K562 (cell line): ENCODE measurements at regions not wholly inside any gene's neighbourhood (a gene's known extent, or its start where the extent isn't known, plus 50 kb on each side); places are given as distances from the start of the nearest gene placed in this dataset.
A peak's percentile ranks its signal among the peaks of the same experiment; 100 is the strongest.

Experiments
- ATAC-seq: fragments of 200-7000 bp; cut with Tn5 transposase; 3 replicates; pipeline ENCODE4 v1.9.1; 2020; ENCODE audit warnings: moderate library complexity
- BruUV-seq: library from RNA; stranded (reverse); fragments of 400-500 nt; replicated peaks from 2 replicates; lab custom pipeline; 2021; lab: Mats Ljungman, UMichigan
- CTCF ChIA-PET: fragments of 300-600 bp; formaldehyde crosslinking; extraction: SDS; loops from one replicate; lab custom pipeline; 2021; ENCODE audit warnings: low intra/inter-chr PET ratio; lab: Yijun Ruan, JAX
- POLR2A ChIA-PET: fragments of 300-600, 350-650 bp; sonication (Branson Sonifier 250); formaldehyde crosslinking; extraction: SDS; loops from one replicate; lab custom pipeline; 2021; ENCODE audit warnings: antibody characterized with exemption, inconsistent platforms; lab: Yijun Ruan, JAX
- DNase-seq, 4 experiments: peaks; one replicate each; pipeline versions ENCODE4 v3.0.0 to v3.0.0-alpha.2; 2011 to 2018; ENCODE audit warnings: low spot score in 3 of 4, mixed read lengths in 3 of 4; ENCODE audit errors: extremely low read depth in 1 of 4
- FAIRE-seq: peaks from 2 replicates; lab custom pipeline; 2011; peaks lifted over from hg19 to GRCh38; lab: Jason Lieb, UNC
- H2AFZ ChIP-seq: 2 replicates; pipeline ENCODE4 v1.6.0; 2011; ENCODE audit warnings: low read depth, low read length, control low read depth, inconsistent platforms
- H3K27ac ChIP-seq: fragments of 200-600 bp; 3 replicates; pipeline ENCODE4 v1.8.0; 2011; ENCODE audit warnings: low read depth, mild to moderate bottlenecking, control low read depth, inconsistent platforms, low read length, moderate library complexity, mixed read lengths; ENCODE audit errors: extremely low read depth
- H3K27me3 ChIP-seq, 2 experiments: fragments of 300-600 bp in 1 of 2; 2 replicates in 1 of 2; 3 replicates in 1 of 2; pipeline versions ENCODE4 v1.6.0 to v1.8.0; 2011; ENCODE audit warnings: inconsistent platforms in 2 of 2, low read length in 2 of 2, mild to moderate bottlenecking in 1 of 2, mixed read lengths in 1 of 2, moderate library complexity in 1 of 2; ENCODE audit not compliant: control insufficient read depth in 2 of 2, insufficient read depth in 2 of 2
- H3K36me3 ChIP-seq: fragments of 300-600 bp; 3 replicates; pipeline ENCODE4 v1.8.0; 2011; ENCODE audit warnings: mild to moderate bottlenecking, low read length, inconsistent platforms; ENCODE audit not compliant: control insufficient read depth, insufficient read depth
- H3K4me1 ChIP-seq, 2 experiments: fragments of 200-600 bp in 1 of 2; replicated peaks in 1 of 2; 2 replicates in 1 of 2; 3 replicates in 1 of 2; pipeline versions ENCODE4 v1.5.1 to v1.8.0; 2011; ENCODE audit warnings: inconsistent platforms in 2 of 2, low read length in 2 of 2, mild to moderate bottlenecking in 1 of 2, mixed read lengths in 1 of 2, moderate library complexity in 1 of 2; ENCODE audit not compliant: control insufficient read depth in 2 of 2, insufficient read depth in 2 of 2
- H3K4me2 ChIP-seq: 2 replicates; pipeline ENCODE4 v1.6.1; 2011; ENCODE audit warnings: low read length, control low read depth, inconsistent platforms, mixed read lengths; ENCODE audit not compliant: insufficient read depth
- H3K4me3 ChIP-seq: fragments of 200-600 bp; sonication (generic), shearing (Covaris generic); 2 replicates; pipeline ENCODE4 v1.5.1; 2016; ENCODE audit warnings: control low read depth, inconsistent platforms
- H3K79me2 ChIP-seq: fragments of 200-600 bp; 3 replicates; pipeline ENCODE4 v1.8.0; 2011; ENCODE audit warnings: low read length, inconsistent platforms; ENCODE audit not compliant: control insufficient read depth, insufficient read depth
- H3K9ac ChIP-seq, 2 experiments: 2 replicates each; pipeline versions ENCODE4 v1.6.0 to v1.6.1; 2011; ENCODE audit warnings: low read depth in 2 of 2, low read length in 2 of 2, control low read depth in 1 of 2, inconsistent platforms in 1 of 2, mild to moderate bottlenecking in 1 of 2, mixed read lengths in 1 of 2; ENCODE audit not compliant: insufficient read depth in 1 of 2
- H3K9me1 ChIP-seq: one replicate; pipeline ENCODE4 v1.6.0; 2011; ENCODE audit warnings: inconsistent platforms, mild to moderate bottlenecking, low read length, moderate library complexity; ENCODE audit not compliant: control insufficient read depth, insufficient read depth
- H3K9me3 ChIP-seq: replicated peaks from 2 replicates; pipeline ENCODE4 v1.5.1; 2011; ENCODE audit warnings: low read depth, low read length, inconsistent platforms; ENCODE audit not compliant: control insufficient read depth, insufficient read depth
- H4K20me1 ChIP-seq: replicated peaks from 2 replicates; pipeline ENCODE4 v1.6.1; 2011; ENCODE audit warnings: low read length, inconsistent platforms, mixed read lengths; ENCODE audit not compliant: control insufficient read depth, insufficient read depth
- ARID3A ChIP-seq: IDR thresholded peaks from 2 replicates; pipeline ENCODE4 v1.6.1; 2012; ENCODE audit warnings: low read depth, low read length, improper control_type of control experiment, borderline replicate concordance
- ARID3B ChIP-seq: fragments of 250-450 bp; sonication (Bioruptor Pico); IDR thresholded peaks from 2 replicates; pipeline ENCODE4 v1.4.0; 2020; ENCODE audit warnings: borderline replicate concordance
- CCAR2 ChIP-seq: fragments of 200-400 bp; formaldehyde crosslinking; IDR thresholded peaks from 2 replicates; pipeline ENCODE4 v1.6.1; 2017; ENCODE audit warnings: mild to moderate bottlenecking, low read depth, low read length
- JUNB ChIP-seq: fragments of 450-650 bp; formaldehyde crosslinking; conservative IDR thresholded peaks from 2 replicates; pipeline ENCODE4 v1.4.0; 2020; ENCODE audit warnings: mild to moderate bottlenecking
- JUND ChIP-seq, 2 experiments: IDR thresholded peaks; 2 replicates in 1 of 2; 3 replicates in 1 of 2; pipeline ENCODE4 v1.6.1; 2011; ENCODE audit warnings: borderline replicate concordance in 2 of 2, low read depth in 2 of 2, low read length in 2 of 2, improper control_type of control experiment in 1 of 2, missing biosample characterization in 1 of 2, missing genetic modification characterization in 1 of 2, missing genetic modification reagents in 1 of 2
- TOE1 ChIP-seq, 2 experiments: fragments of 450-650 bp in 1 of 2; sonication (generic) in 1 of 2; formaldehyde crosslinking in 1 of 2; IDR thresholded peaks; 2 replicates each; pipeline versions ENCODE4 v1.7.1 to v1.8.0; 2016 to 2022; ENCODE audit warnings: borderline replicate concordance in 2 of 2, mild to moderate bottlenecking in 2 of 2, antibody characterized with exemption in 1 of 2, inconsistent platforms in 1 of 2, low read depth in 1 of 2, missing genetic modification reagents in 1 of 2, moderate library complexity in 1 of 2
- VEZF1 ChIP-seq: fragments of 200-800 bp; sonication (Bioruptor generic); IDR thresholded peaks from 2 replicates; pipeline ENCODE4 v1.6.1; 2017; ENCODE audit warnings: missing genetic modification characterization, missing compliant biosample characterization
- ZNF41 ChIP-seq: fragments of 250-450 bp; sonication (Bioruptor Pico); conservative IDR thresholded peaks from 2 replicates; pipeline ENCODE4 v1.4.0; 2020; ENCODE audit warnings: mild to moderate bottlenecking
- WGBS: fragments of 100-300 bp; shearing (Covaris generic); methylation state at CpG from one replicate; pipeline ENCODE4 v1.1.6; 2016; ENCODE audit warnings: low coverage, mixed read lengths; ENCODE audit not compliant: insufficient coverage; ENCODE audit errors: missing lambda C conversion rate; 5-methylcytosine and 5-hydroxymethylcytosine counted together
- in situ Hi-C: fragments of 300-500 bp; cut with MboI; formaldehyde crosslinking; loops from 4 replicates; pipeline ENCODE4 v1.15.0; 2018; ENCODE audit warnings: inconsistent platforms, mixed read lengths
- intact Hi-C: fragments of 100-400 bp; cut with micrococcal nuclease; formaldehyde crosslinking; loops from 2 replicates; pipeline ENCODE4 v1.14.2; 2022
- TF ChIP-seq, protein P1 (sequence below): fragments of 450-650 bp; IDR thresholded peaks from 2 replicates; pipeline ENCODE4 v1.6.1; 2016
- TF ChIP-seq, protein P2 (sequence below), 2 experiments: fragments of 450-650 bp in 1 of 2; sonication (generic) in 1 of 2; formaldehyde crosslinking; conservative IDR thresholded peaks; 2 replicates each; pipeline versions ENCODE4 v1.4.0 to v1.8.1; 2020 to 2022; ENCODE audit warnings: mild to moderate bottlenecking in 1 of 2, missing genetic modification reagents in 1 of 2

DNA sequence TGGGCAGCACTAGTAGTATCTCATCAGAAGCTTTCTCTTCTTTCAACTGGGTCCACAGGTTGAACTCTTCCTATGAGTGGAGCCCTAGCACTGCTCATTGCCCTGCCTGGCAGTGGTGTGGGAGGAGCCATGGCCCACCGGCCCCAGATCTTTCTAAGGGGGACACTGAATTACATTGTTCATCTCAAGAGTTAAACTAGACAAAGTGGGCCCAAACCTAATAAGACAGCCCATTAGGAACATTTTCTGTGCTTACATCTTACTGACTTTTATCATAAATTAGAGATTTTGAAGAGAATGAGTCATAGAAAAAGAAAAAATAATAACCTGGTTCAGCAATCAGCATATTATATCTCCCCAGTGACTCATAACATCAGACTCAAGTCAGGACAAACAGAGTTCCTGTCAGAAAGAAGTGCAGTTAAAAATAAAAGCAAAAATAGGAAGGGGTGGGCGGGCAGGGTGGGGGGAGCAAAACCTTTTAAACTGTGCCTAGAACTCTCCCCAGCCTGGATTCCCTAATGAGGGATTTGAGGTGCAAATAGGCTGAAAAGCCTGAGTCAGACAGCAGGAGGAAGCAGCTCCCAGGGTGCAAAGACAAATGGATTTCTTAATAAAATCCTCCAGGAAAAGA lies 161.6 kb upstream of the TRIB2 start:
- no TSS peak for BruUV-seq
- Histone ChIP-seq H2AFZ (no peak overlapping the region), H3K9ac (no peak overlapping the region), H4K20me1 (no peaks in the 10 kb centered on the region), H3K4me3 (no peak overlapping the region), H3K36me3 (no peaks in the 10 kb centered on the region), H3K27ac (no peak overlapping the region), H3K4me2 (no peak overlapping the region), H3K4me1 (peaks cover 0 to 21% of the 10 kb centered on the region in 2 experiments; a peak in 4 of 5 replicates), H3K9me1 (no peaks in the 10 kb centered on the region), H3K9me3 (no peaks in the 10 kb centered on the region), H3K27me3 (no peaks in the 10 kb centered on the region), H3K79me2 (no peaks in the 10 kb centered on the region)
- POLR2A ChIA-PET = interaction anchor here (0.8 to 1.6 kb wide), 3 partner anchors 13 to 111 kb away, joined by 3 read pairs; no protein-coding TSS in a partner anchor
- no peak for FAIRE-seq
- CTCF ChIA-PET = no interaction called here
- DNase-seq = peak; percentile 22 to 26 (median 23)
- peak; percentile 45; the same call in 2 of the 3 replicates for ATAC-seq
- 44% methylated on average over 2 of the region's 2 CpGs for WGBS
- intact Hi-C loops = loop anchor here (5.0 kb wide), 1 partner anchor 162 kb away; the partner anchor contains the start of gene TRIB2
- in situ Hi-C loops = no loop called here
- no peak for TF ChIP-seq CCAR2
- TF ChIP-seq, protein P1, sequence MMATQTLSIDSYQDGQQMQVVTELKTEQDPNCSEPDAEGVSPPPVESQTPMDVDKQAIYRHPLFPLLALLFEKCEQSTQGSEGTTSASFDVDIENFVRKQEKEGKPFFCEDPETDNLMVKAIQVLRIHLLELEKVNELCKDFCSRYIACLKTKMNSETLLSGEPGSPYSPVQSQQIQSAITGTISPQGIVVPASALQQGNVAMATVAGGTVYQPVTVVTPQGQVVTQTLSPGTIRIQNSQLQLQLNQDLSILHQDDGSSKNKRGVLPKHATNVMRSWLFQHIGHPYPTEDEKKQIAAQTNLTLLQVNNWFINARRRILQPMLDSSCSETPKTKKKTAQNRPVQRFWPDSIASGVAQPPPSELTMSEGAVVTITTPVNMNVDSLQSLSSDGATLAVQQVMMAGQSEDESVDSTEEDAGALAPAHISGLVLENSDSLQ = no peak
- TF ChIP-seq ARID3B (CRISPR knock-in tag) = no peak
- no peak for TF ChIP-seq ARID3A
- no peak for TF ChIP-seq TOE1 (IDR thresholded peaks at IDR 0.05; ENCODE audit: borderline replicate concordance)
- TF ChIP-seq TOE1 (CRISPR knock-in tag; IDR thresholded peaks at IDR 0.05; ENCODE audit: borderline replicate concordance, low read depth) = no peak
- TF ChIP-seq JUND (IDR thresholded peaks at IDR 0.05; ENCODE audit: borderline replicate concordance, low read depth, low read length) = peak; percentile 77
- TF ChIP-seq JUND (tag; IDR thresholded peaks at IDR 0.05; ENCODE audit: borderline replicate concordance, low read depth, low read length) = peak; percentile 72
- TF ChIP-seq JUNB (CRISPR knock-in tag) = peak; percentile 56; the same call in 1 of the 2 replicates
- TF ChIP-seq, protein P2, sequence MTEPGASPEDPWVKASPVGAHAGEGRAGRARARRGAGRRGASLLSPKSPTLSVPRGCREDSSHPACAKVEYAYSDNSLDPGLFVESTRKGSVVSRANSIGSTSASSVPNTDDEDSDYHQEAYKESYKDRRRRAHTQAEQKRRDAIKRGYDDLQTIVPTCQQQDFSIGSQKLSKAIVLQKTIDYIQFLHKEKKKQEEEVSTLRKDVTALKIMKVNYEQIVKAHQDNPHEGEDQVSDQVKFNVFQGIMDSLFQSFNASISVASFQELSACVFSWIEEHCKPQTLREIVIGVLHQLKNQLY (CRISPR knock-in tag; conservative IDR thresholded peaks at IDR 0.05) = no peak
- no peak for TF ChIP-seq ZNF41
- no peak for TF ChIP-seq VEZF1 (CRISPR knock-in tag)
